ENCODE measurements at regions not wholly inside any gene's neighbourhood (a gene's known extent, or its start where the extent isn't known, plus 50 kb on each side); places are given as distances from the start of the nearest gene placed in this dataset.

GRCh38 chr13:100725472-100725871, 50.9 kb upstream of the TMTC4 start:
- H3K27ac ChIP-seq = no peak overlapping the region
- H3K27me3 ChIP-seq (replicated peaks; ENCODE audit: insufficient read depth) = no peaks in the 10 kb centered on the region
- peaks cover 4% of the 10 kb centered on the region for H3K9me3 ChIP-seq
- H3K4me3 ChIP-seq = no peak overlapping the region
- ATAC-seq (ENCODE audit: insufficient number of reproducible peaks, low FRiP score, low read depth) = no peak
- TF ChIP-seq CTCF (IDR thresholded peaks at IDR 0.05) = no peak
- no peaks in the 10 kb centered on the region for H3K36me3 ChIP-seq
- H3K4me1 ChIP-seq (ENCODE audit: control insufficient read depth in 1 of 2, low read depth in 2 of 2) = no peaks in the 10 kb centered on the region
- DNase-seq (ENCODE audit: low spot score) = no peak

GRCh38 chr13:100724568-100724967, 50.0 kb upstream of the TMTC4 start:
- H3K4me1 ChIP-seq (ENCODE audit: control insufficient read depth in 1 of 2, low read depth in 2 of 2) = no peaks in the 10 kb centered on the region
- H3K36me3 ChIP-seq = no peaks in the 10 kb centered on the region
- ATAC-seq (ENCODE audit: insufficient number of reproducible peaks, low FRiP score, low read depth) (no peak), DNase-seq (ENCODE audit: low spot score) (no peak)
- no peak for TF ChIP-seq CTCF (IDR thresholded peaks at IDR 0.05)
- H3K9me3 ChIP-seq = peaks cover 4% of the 10 kb centered on the region
- H3K27ac ChIP-seq = no peak overlapping the region
- H3K27me3 ChIP-seq (replicated peaks; ENCODE audit: insufficient read depth) = no peaks in the 10 kb centered on the region
- H3K4me3 ChIP-seq = no peak overlapping the region

All from thoracic aorta (tissue), 2 donors.